ENCODE measurements at regions not wholly inside any gene's neighbourhood (a gene's known extent, or its start where the extent isn't known, plus 50 kb on each side); places are given as distances from the start of the nearest gene placed in this dataset.

DNA sequence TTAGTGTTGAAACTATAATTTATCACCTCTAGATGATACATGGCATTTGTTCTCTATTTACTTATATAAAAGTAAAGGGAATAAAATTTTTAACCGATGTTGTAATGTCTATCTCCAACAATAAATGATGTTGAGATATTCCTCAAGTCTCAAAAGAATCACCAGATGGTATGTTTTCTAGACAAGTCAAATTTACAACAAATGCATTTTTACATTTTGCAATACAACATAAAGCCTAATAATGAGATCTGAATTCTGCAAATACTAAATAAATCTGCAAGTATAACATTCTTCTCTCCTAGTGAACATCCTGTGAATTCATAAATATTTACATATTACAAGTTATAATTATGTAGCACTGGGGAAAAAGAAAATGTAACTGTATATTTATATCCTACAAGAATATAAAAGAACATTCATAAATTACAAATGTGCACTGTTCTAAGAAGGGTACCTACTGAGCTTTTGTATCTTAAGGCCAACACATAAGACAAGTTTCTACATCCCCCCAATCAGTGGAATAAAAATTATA lies 1504.4 kb upstream of the ZEB2 start:
- no peaks in the 10 kb centered on the region for H3K4me1 ChIP-seq (ENCODE audit: insufficient read depth, low read length)
- H3T11ph ChIP-seq (ENCODE audit: low read length): no peak overlapping the region
- H2BK120ac ChIP-seq (ENCODE audit: low read depth, low read length, poor library complexity, severe bottlenecking): no peak overlapping the region
- no peak overlapping the region for H3K9ac ChIP-seq (ENCODE audit: extremely low read depth, insufficient read length, low read length)
- no peaks in the 10 kb centered on the region for H3K23me2 ChIP-seq (ENCODE audit: insufficient read length, low read depth, low read length, poor library complexity, severe bottlenecking)
- H3K79me1 ChIP-seq (ENCODE audit: insufficient read depth, low read depth, low read length, poor library complexity, severe bottlenecking): no peaks in the 10 kb centered on the region
- H3K27ac Mint-ChIP-seq: no peak overlapping the region
- no peak overlapping the region for H3K18ac ChIP-seq (ENCODE audit: insufficient read length, low read depth, low read length)
- H2BK5ac ChIP-seq (ENCODE audit: insufficient read length, low read length): no peak overlapping the region
- no peak overlapping the region for H2BK12ac ChIP-seq (ENCODE audit: insufficient read length, low read depth, low read length)
- no CpG with 5 or more reads among the region's 1 CpG for WGBS (ENCODE audit: extremely low coverage, insufficient read length, low lambda C conversion rate)
- no peaks in the 10 kb centered on the region for H3K4me1 Mint-ChIP-seq
- no peaks in the 10 kb centered on the region for H3K9me3 ChIP-seq (ENCODE audit: control insufficient read depth, low read depth, low read length)
- no peaks in the 10 kb centered on the region for H4K20me1 ChIP-seq (ENCODE audit: control insufficient read depth, insufficient read depth, insufficient read length)
- no peak overlapping the region for H2BK20ac ChIP-seq (ENCODE audit: low read depth, low read length, poor library complexity, severe bottlenecking)
- H3K27ac ChIP-seq (ENCODE audit: insufficient read length, low read depth, low read length): no peak overlapping the region
- H3K14ac ChIP-seq (ENCODE audit: insufficient read depth, low read length): no peak overlapping the region
- H3K23ac ChIP-seq (ENCODE audit: insufficient read length, low read depth, low read length): no peak overlapping the region
- H4K91ac ChIP-seq (ENCODE audit: insufficient read length, low read depth, low read length): no peak overlapping the region
- no peaks in the 10 kb centered on the region for H3K27me3 ChIP-seq (ENCODE audit: insufficient read depth, low read length)
- no peak overlapping the region for H2BK15ac ChIP-seq (ENCODE audit: low read depth, low read length)
- DNase-seq: no peak
- no peak overlapping the region for H3K4ac ChIP-seq (ENCODE audit: low read depth, low read length)
- H3K27me3 Mint-ChIP-seq (ENCODE audit: low read depth): no peaks in the 10 kb centered on the region
- no peaks in the 10 kb centered on the region; a peak in 1 of 5 replicates for H3K9me3 Mint-ChIP-seq
- no peak overlapping the region for H3K4me2 ChIP-seq (ENCODE audit: insufficient read depth, insufficient read length, low read length)
- no peak overlapping the region for H4K8ac ChIP-seq (replicated peaks; ENCODE audit: insufficient read length, low read depth, low read length)
- no peak overlapping the region for H3K56ac ChIP-seq (ENCODE audit: insufficient read length, low read depth, low read length)
- H3K79me2 ChIP-seq (ENCODE audit: insufficient read depth, low read length): no peaks in the 10 kb centered on the region
- H4K5ac ChIP-seq (ENCODE audit: insufficient read length, low read depth, low read length): no peak overlapping the region
- H3K4me3 Mint-ChIP-seq: no peak overlapping the region
- no peak overlapping the region for H2AFZ ChIP-seq (ENCODE audit: low read length)
- no peaks in the 10 kb centered on the region; a peak in 1 of 7 replicates for H3K36me3 Mint-ChIP-seq (ENCODE audit: insufficient read depth in 1 of 3, low read depth in 3 of 3)
- TF ChIP-seq, protein P1, sequence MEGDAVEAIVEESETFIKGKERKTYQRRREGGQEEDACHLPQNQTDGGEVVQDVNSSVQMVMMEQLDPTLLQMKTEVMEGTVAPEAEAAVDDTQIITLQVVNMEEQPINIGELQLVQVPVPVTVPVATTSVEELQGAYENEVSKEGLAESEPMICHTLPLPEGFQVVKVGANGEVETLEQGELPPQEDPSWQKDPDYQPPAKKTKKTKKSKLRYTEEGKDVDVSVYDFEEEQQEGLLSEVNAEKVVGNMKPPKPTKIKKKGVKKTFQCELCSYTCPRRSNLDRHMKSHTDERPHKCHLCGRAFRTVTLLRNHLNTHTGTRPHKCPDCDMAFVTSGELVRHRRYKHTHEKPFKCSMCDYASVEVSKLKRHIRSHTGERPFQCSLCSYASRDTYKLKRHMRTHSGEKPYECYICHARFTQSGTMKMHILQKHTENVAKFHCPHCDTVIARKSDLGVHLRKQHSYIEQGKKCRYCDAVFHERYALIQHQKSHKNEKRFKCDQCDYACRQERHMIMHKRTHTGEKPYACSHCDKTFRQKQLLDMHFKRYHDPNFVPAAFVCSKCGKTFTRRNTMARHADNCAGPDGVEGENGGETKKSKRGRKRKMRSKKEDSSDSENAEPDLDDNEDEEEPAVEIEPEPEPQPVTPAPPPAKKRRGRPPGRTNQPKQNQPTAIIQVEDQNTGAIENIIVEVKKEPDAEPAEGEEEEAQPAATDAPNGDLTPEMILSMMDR (conservative IDR thresholded peaks at IDR 0.05): no peak
- H2AK5ac ChIP-seq (ENCODE audit: insufficient read length, low read length): no peak overlapping the region
